ENCODE measurements at regions not wholly inside any gene's neighbourhood (a gene's known extent, or its start where the extent isn't known, plus 50 kb on each side); places are given as distances from the start of the nearest gene placed in this dataset.
A peak's percentile ranks its signal among the peaks of the same experiment; 100 is the strongest.

- DNase-seq (ENCODE audit: low read depth), result peak; percentile 30
Observed at GRCh38 chr3:102114264-102114979, 265.1 kb downstream of the NFKBIZ start.

- DNase-seq (ENCODE audit: low read depth), result no peak
Observed at GRCh38 chr3:102122527-102122926, 273.2 kb downstream of the NFKBIZ start.

GRCh38 chr3:102123590-102124190, 274.4 kb downstream of the NFKBIZ start:
- DNase-seq (ENCODE audit: low read depth), result no peak

- DNase-seq (ENCODE audit: low read depth), result no peak
Observed at GRCh38 chr3:102124282-102124681, 275.0 kb downstream of the NFKBIZ start.

GRCh38 chr3:102124704-102125103, 275.4 kb downstream of the NFKBIZ start:
- DNase-seq (ENCODE audit: low read depth), result no peak

- DNase-seq (ENCODE audit: low read depth), result no peak
Observed at GRCh38 chr3:102125197-102125993, 276.1 kb downstream of the NFKBIZ start.

GRCh38 chr3:102125994-102126368, 276.7 kb downstream of the NFKBIZ start:
- no peak for DNase-seq (ENCODE audit: low read depth)

GRCh38 chr3:102129760-102130608, 280.7 kb downstream of the NFKBIZ start:
- no peak for DNase-seq (ENCODE audit: low read depth)

GRCh38 chr3:102132370-102132769, 283.1 kb downstream of the NFKBIZ start:
- no peak for DNase-seq (ENCODE audit: low read depth)

GRCh38 chr3:102133376-102133775, 284.1 kb downstream of the NFKBIZ start:
- no peak for DNase-seq (ENCODE audit: low read depth)

- no peak for DNase-seq (ENCODE audit: low read depth)
Observed at GRCh38 chr3:102135316-102135715, 286.0 kb downstream of the NFKBIZ start.

- DNase-seq (ENCODE audit: low read depth), result no peak
Observed at GRCh38 chr3:102136183-102136582, 286.9 kb downstream of the NFKBIZ start.

GRCh38 chr3:102140116-102140515, 290.8 kb downstream of the NFKBIZ start:
- DNase-seq (ENCODE audit: low read depth), result no peak

- DNase-seq (ENCODE audit: low read depth), result no peak
Observed at GRCh38 chr3:102141096-102141927, 292.0 kb downstream of the NFKBIZ start.

- no peak for DNase-seq (ENCODE audit: low read depth)
Observed at GRCh38 chr3:102141928-102142239, 292.6 kb downstream of the NFKBIZ start.

GRCh38 chr3:102142379-102143060, 292.3 kb upstream of the ZPLD1 start:
- no peak for DNase-seq (ENCODE audit: low read depth)

- no peak for DNase-seq (ENCODE audit: low read depth)
Observed at GRCh38 chr3:102143536-102143935, 291.3 kb upstream of the ZPLD1 start.

- no peak for DNase-seq (ENCODE audit: low read depth)
Observed at GRCh38 chr3:102144063-102144462, 290.8 kb upstream of the ZPLD1 start.

GRCh38 chr3:102148598-102149337, 286.0 kb upstream of the ZPLD1 start:
- no peak for DNase-seq (ENCODE audit: low read depth)

GRCh38 chr3:102151935-102152334, 282.9 kb upstream of the ZPLD1 start:
- DNase-seq (ENCODE audit: low read depth), result no peak
